Erythroblast (primary cell): ENCODE measurements at regions not wholly inside any gene's neighbourhood (a gene's known extent, or its start where the extent isn't known, plus 50 kb on each side); places are given as distances from the start of the nearest gene placed in this dataset.

Experiments
- GATA1 ChIP-seq: IDR thresholded peaks from 2 replicates; pipeline ENCODE4 v1.6.1; 2011; ENCODE audit warnings: low read depth, mild to moderate bottlenecking, control low read depth, low read length, moderate library complexity
- POLR2A ChIP-seq: IDR thresholded peaks from 2 replicates; pipeline ENCODE4 v1.6.1; 2011; ENCODE audit warnings: mild to moderate bottlenecking, low read length

- TF ChIP-seq POLR2A: no peak
- no peak for TF ChIP-seq GATA1
Measured at GRCh38 chr20:25856256-25856884, 159.7 kb upstream of the ZNF337 start.
